ENCODE measurements at regions not wholly inside any gene's neighbourhood (a gene's known extent, or its start where the extent isn't known, plus 50 kb on each side); places are given as distances from the start of the nearest gene placed in this dataset.

DNA sequence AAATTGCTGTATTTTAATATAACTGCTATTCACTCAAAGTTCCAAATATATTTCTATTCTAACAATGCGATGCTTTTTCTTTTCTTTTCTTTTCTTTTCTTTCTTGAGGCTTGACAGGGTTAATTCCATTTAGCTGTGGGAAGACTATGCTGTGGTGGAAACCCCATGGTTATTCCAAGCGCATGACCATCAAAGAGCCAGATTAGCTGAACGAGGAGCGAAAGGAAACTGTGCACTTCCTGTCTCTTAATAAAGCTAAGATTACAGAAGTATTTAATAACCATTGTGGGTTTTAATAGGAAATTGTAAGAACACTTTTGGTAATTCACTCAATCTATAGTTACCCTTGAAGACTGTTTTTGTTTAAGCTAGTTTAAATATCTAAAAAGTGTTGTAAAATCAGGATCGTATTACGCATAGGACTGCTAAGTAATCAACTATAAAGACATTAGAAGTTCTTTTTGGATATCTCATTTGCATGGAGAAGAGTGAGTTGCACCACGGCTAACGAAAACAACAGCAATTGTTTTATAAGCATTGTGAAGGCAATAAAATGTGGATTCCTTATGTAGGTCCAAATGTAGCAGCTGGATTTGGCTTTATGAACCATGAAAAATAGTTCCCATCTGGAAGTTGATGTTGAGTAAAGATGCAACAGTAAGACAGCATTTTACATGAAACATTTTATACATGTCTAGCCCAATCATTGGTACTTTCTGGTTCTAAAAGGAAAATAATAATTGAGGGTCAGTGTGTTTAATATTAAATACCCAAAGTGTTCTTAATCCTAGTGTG is 105.4 kb downstream of the ZIC1 start:
- TF ChIP-seq POLR2A (IDR thresholded peaks at IDR 0.05; ENCODE audit: low read depth, low read length) (no peak), POLR2AphosphoS5 (IDR thresholded peaks at IDR 0.05; ENCODE audit: low read depth, low read length) (no peak), TAF1 (IDR thresholded peaks at IDR 0.05; ENCODE audit: low read depth, low read length) (no peak), SPI1 (IDR thresholded peaks at IDR 0.05; ENCODE audit: low read depth, low read length) (no peak), PAX5 (IDR thresholded peaks at IDR 0.05; ENCODE audit: insufficient read depth, low read length, severe bottlenecking) (no peak)

All from GM12891 (cell line).